ENCODE measurements at regions not wholly inside any gene's neighbourhood (a gene's known extent, or its start where the extent isn't known, plus 50 kb on each side); places are given as distances from the start of the nearest gene placed in this dataset.
A peak's percentile ranks its signal among the peaks of the same experiment; 100 is the strongest.

DNA sequence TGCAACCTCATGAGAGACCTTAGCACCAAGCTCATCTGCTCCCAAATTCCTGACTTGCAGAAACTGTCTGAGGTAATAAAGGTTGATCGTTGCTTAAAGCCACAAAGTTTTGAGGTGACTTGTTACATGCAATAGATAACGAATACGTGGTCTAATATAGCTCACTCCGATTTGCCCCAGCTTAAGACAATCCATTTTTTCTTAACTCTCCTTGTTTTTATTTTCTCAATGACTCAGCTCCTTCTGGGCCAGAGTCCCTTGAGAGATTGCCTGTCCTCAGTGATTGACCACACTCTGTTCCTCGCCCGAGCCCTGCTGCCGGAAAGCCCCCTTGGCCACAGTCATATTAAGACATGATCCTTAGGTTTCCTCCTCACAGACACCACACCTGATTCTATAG lies 63.7 kb upstream of the FANCC start:
- Histone ChIP-seq H3K4me1 (ENCODE audit: control insufficient read depth, low read length) (no peaks in the 10 kb centered on the region), H3K27me3 (ENCODE audit: control insufficient read depth, low read length) (peaks cover 18% of the 10 kb centered on the region), H3K9me3 (ENCODE audit: control insufficient read depth, insufficient read depth, low read length) (no peaks in the 10 kb centered on the region), H3F3A (ENCODE audit: control insufficient read depth, insufficient read depth) (no peaks in the 10 kb centered on the region), H3K4me2 (ENCODE audit: low read length) (no peak overlapping the region), H3K4me3 (ENCODE audit: low read length) (no peak overlapping the region), H3K36me3 (ENCODE audit: control insufficient read depth, low read length) (no peaks in the 10 kb centered on the region), H3K79me2 (ENCODE audit: control insufficient read depth, low read length) (no peaks in the 10 kb centered on the region), H3K9me2 (replicated peaks; ENCODE audit: control insufficient read depth, low read length) (no peaks in the 10 kb centered on the region), H4K20me1 (ENCODE audit: control insufficient read depth, insufficient read depth, low read depth, low read length) (no peaks in the 10 kb centered on the region), H3K27ac (ENCODE audit: low read depth, low read length) (no peak overlapping the region)
- TF ChIP-seq EZH2phosphoT487 (IDR thresholded peaks at IDR 0.05; ENCODE audit: borderline replicate concordance, low read length) (no peak), CTCF (IDR thresholded peaks at IDR 0.05; ENCODE audit: low read depth, low read length, poor library complexity, severe bottlenecking) (no peak)

DNA sequence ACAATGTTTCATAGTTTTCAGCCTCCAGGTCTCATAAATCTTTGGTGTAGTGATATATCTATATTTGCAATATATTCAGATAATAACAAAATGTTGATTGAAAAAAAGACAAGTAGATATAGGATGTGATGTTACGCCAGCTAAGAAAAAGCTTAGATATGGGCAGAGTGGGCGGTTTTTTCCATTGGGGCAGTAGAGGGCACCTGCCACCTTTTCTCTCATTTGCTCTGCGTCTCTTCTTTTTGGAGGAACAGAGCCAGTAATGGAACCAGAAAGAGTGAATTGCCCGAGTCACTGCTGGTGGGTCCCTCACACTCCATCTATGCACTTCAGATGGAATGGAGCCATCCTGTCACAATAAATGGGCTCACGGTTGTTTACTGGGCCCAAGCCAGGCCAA lies 62.1 kb upstream of the FANCC start:
- no peaks in the 10 kb centered on the region for H3K9me3 ChIP-seq (ENCODE audit: control insufficient read depth, insufficient read depth, low read length)
- H4K20me1 ChIP-seq (ENCODE audit: control insufficient read depth, insufficient read depth, low read depth, low read length): no peaks in the 10 kb centered on the region
- H3F3A ChIP-seq (ENCODE audit: control insufficient read depth, insufficient read depth): no peaks in the 10 kb centered on the region

GRCh38 chr9:95373782-95374487 lies 56.4 kb upstream of the FANCC start:
- Histone ChIP-seq H3K4me1 (ENCODE audit: control insufficient read depth, low read length) (peaks cover 12% of the 10 kb centered on the region), H3F3A (ENCODE audit: control insufficient read depth, insufficient read depth) (no peaks in the 10 kb centered on the region), H4K20me1 (ENCODE audit: control insufficient read depth, insufficient read depth, low read depth, low read length) (no peaks in the 10 kb centered on the region), H3K36me3 (ENCODE audit: control insufficient read depth, low read length) (no peaks in the 10 kb centered on the region), H3K79me2 (ENCODE audit: control insufficient read depth, low read length) (no peaks in the 10 kb centered on the region), H3K4me3 (ENCODE audit: low read length) (no peak overlapping the region), H3K27ac (ENCODE audit: low read depth, low read length) (no peak overlapping the region), H3K27me3 (ENCODE audit: control insufficient read depth, low read length) (peaks cover 18% of the 10 kb centered on the region), H3K4me2 (ENCODE audit: low read length) (no peak overlapping the region), H3K9me2 (replicated peaks; ENCODE audit: control insufficient read depth, low read length) (no peaks in the 10 kb centered on the region), H3K9me3 (ENCODE audit: control insufficient read depth, insufficient read depth, low read length) (no peaks in the 10 kb centered on the region)
- no peak for TF ChIP-seq CTCF (IDR thresholded peaks at IDR 0.05; ENCODE audit: low read depth, low read length, poor library complexity, severe bottlenecking)

More for the DNA sequence above, 62.1 kb upstream of the FANCC start:
- no peak overlapping the region for H3K27ac ChIP-seq (ENCODE audit: low read depth, low read length)
- H3K4me1 ChIP-seq (ENCODE audit: control insufficient read depth, low read length): no peaks in the 10 kb centered on the region
- no peak overlapping the region for H3K4me2 ChIP-seq (ENCODE audit: low read length)
- peaks cover 18% of the 10 kb centered on the region for H3K27me3 ChIP-seq (ENCODE audit: control insufficient read depth, low read length)
- TF ChIP-seq CTCF (IDR thresholded peaks at IDR 0.05; ENCODE audit: low read depth, low read length, poor library complexity, severe bottlenecking): peak; percentile 60
- no peak for TF ChIP-seq EZH2phosphoT487 (IDR thresholded peaks at IDR 0.05; ENCODE audit: borderline replicate concordance, low read length)
- H3K79me2 ChIP-seq (ENCODE audit: control insufficient read depth, low read length): no peaks in the 10 kb centered on the region
- H3K4me3 ChIP-seq (ENCODE audit: low read length): no peak overlapping the region
- no peaks in the 10 kb centered on the region for H3K36me3 ChIP-seq (ENCODE audit: control insufficient read depth, low read length)
- no peaks in the 10 kb centered on the region for H3K9me2 ChIP-seq (replicated peaks; ENCODE audit: control insufficient read depth, low read length)
